ENCODE measurements at regions not wholly inside any gene's neighbourhood (a gene's known extent, or its start where the extent isn't known, plus 50 kb on each side); places are given as distances from the start of the nearest gene placed in this dataset.

- H3K9me3 ChIP-seq (ENCODE audit: low read depth, low read length, poor library complexity, severe bottlenecking) = no peaks in the 10 kb centered on the region
- BruUV-seq (replicated peaks) = no TSS peak
- TF ChIP-seq, protein P1, sequence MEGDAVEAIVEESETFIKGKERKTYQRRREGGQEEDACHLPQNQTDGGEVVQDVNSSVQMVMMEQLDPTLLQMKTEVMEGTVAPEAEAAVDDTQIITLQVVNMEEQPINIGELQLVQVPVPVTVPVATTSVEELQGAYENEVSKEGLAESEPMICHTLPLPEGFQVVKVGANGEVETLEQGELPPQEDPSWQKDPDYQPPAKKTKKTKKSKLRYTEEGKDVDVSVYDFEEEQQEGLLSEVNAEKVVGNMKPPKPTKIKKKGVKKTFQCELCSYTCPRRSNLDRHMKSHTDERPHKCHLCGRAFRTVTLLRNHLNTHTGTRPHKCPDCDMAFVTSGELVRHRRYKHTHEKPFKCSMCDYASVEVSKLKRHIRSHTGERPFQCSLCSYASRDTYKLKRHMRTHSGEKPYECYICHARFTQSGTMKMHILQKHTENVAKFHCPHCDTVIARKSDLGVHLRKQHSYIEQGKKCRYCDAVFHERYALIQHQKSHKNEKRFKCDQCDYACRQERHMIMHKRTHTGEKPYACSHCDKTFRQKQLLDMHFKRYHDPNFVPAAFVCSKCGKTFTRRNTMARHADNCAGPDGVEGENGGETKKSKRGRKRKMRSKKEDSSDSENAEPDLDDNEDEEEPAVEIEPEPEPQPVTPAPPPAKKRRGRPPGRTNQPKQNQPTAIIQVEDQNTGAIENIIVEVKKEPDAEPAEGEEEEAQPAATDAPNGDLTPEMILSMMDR (conservative IDR thresholded peaks at IDR 0.05; ENCODE audit: low read depth, low read length) = no peak
- no peak for TF ChIP-seq EZH2 (IDR thresholded peaks at IDR 0.05; ENCODE audit: borderline replicate concordance, low read depth, low read length, poor library complexity, severe bottlenecking)
- H3K36me3 ChIP-seq (ENCODE audit: insufficient read depth, low read length, poor library complexity, severe bottlenecking) = no peaks in the 10 kb centered on the region
- CTCF ChIA-PET = no interaction called here
- peak; percentile 12 for DNase-seq (ENCODE audit: low spot score)
- POLR2A ChIA-PET (ENCODE audit: low non-redundant PET) = no interaction called here
- H3K27ac ChIP-seq (ENCODE audit: low read depth, low read length, poor library complexity, severe bottlenecking) = no peak overlapping the region
- intact Hi-C loops (cut with micrococcal nuclease; ENCODE audit: unreplicated experiment) = no loop called here
- H3K27me3 ChIP-seq (replicated peaks; ENCODE audit: insufficient read depth, low read depth, low read length, poor library complexity) = no peaks in the 10 kb centered on the region
- H3K4me1 ChIP-seq (ENCODE audit: insufficient read depth, low read length, poor library complexity, severe bottlenecking) = no peaks in the 10 kb centered on the region
- no peak overlapping the region for H3K4me3 ChIP-seq (ENCODE audit: low read depth, low read length, poor library complexity, severe bottlenecking)
Measured at GRCh38 chr20:24131684-24132083, 143.1 kb upstream of the GGTLC1 start.

- POLR2A ChIA-PET (ENCODE audit: low non-redundant PET) = no interaction called here
- CTCF ChIA-PET = no interaction called here
Measured at GRCh38 chr20:24131281-24131680, 142.7 kb upstream of the GGTLC1 start.

DNA sequence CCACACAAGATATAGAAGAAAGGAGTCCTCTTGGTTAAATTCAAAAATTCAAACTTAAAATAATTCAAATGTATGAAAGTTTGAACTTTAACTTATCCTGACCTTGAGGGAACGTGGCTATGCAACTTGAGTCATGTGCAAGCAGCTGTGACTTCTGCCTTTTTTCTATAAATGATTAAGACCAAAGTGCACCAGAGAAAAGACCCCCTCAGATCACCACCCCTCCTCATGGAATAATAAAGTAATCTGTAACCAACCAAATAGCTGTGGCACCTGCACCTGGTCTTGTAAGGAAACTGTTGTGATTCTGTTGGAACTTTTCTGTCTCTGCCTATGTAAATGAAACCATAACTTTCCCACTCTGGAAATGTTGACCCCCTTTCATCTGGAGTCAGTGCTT is 141.1 kb upstream of the GGTLC1 start:
- no peaks in the 10 kb centered on the region for H3K4me1 ChIP-seq (ENCODE audit: insufficient read depth, low read length, poor library complexity, severe bottlenecking)
- CTCF ChIA-PET = no interaction called here
- POLR2A ChIA-PET (ENCODE audit: low non-redundant PET) = no interaction called here
- H3K9me3 ChIP-seq (ENCODE audit: low read depth, low read length, poor library complexity, severe bottlenecking) = no peaks in the 10 kb centered on the region
- no peaks in the 10 kb centered on the region for H3K27me3 ChIP-seq (replicated peaks; ENCODE audit: insufficient read depth, low read depth, low read length, poor library complexity)
- H3K4me3 ChIP-seq (ENCODE audit: low read depth, low read length, poor library complexity, severe bottlenecking) = no peak overlapping the region
- intact Hi-C loops (cut with micrococcal nuclease; ENCODE audit: unreplicated experiment) = no loop called here
- H3K36me3 ChIP-seq (ENCODE audit: insufficient read depth, low read length, poor library complexity, severe bottlenecking) = no peaks in the 10 kb centered on the region
- no peak for TF ChIP-seq EZH2 (IDR thresholded peaks at IDR 0.05; ENCODE audit: borderline replicate concordance, low read depth, low read length, poor library complexity, severe bottlenecking)
- TF ChIP-seq, protein P1 (conservative IDR thresholded peaks at IDR 0.05; ENCODE audit: low read depth, low read length) = no peak
- no TSS peak for BruUV-seq (replicated peaks)
- no peak overlapping the region for H3K27ac ChIP-seq (ENCODE audit: low read depth, low read length, poor library complexity, severe bottlenecking)
- no peak for DNase-seq (ENCODE audit: low spot score)

More at GRCh38 chr20:24131281-24131680, 142.7 kb upstream of the GGTLC1 start:
- no peaks in the 10 kb centered on the region for H3K4me1 ChIP-seq (ENCODE audit: insufficient read depth, low read length, poor library complexity, severe bottlenecking)
- no peaks in the 10 kb centered on the region for H3K27me3 ChIP-seq (replicated peaks; ENCODE audit: insufficient read depth, low read depth, low read length, poor library complexity)
- intact Hi-C loops (cut with micrococcal nuclease; ENCODE audit: unreplicated experiment) = no loop called here
- DNase-seq (ENCODE audit: low spot score) = no peak
- no TSS peak for BruUV-seq (replicated peaks)
- no peaks in the 10 kb centered on the region for H3K9me3 ChIP-seq (ENCODE audit: low read depth, low read length, poor library complexity, severe bottlenecking)
- H3K27ac ChIP-seq (ENCODE audit: low read depth, low read length, poor library complexity, severe bottlenecking) = no peak overlapping the region
- no peak overlapping the region for H3K4me3 ChIP-seq (ENCODE audit: low read depth, low read length, poor library complexity, severe bottlenecking)
- TF ChIP-seq EZH2 (IDR thresholded peaks at IDR 0.05; ENCODE audit: borderline replicate concordance, low read depth, low read length, poor library complexity, severe bottlenecking) = no peak
- TF ChIP-seq, protein P1 (conservative IDR thresholded peaks at IDR 0.05; ENCODE audit: low read depth, low read length) = no peak
- H3K36me3 ChIP-seq (ENCODE audit: insufficient read depth, low read length, poor library complexity, severe bottlenecking) = no peaks in the 10 kb centered on the region

All from A673 (cell line).